ENCODE measurements at regions not wholly inside any gene's neighbourhood (a gene's known extent, or its start where the extent isn't known, plus 50 kb on each side); places are given as distances from the start of the nearest gene placed in this dataset.

DNA sequence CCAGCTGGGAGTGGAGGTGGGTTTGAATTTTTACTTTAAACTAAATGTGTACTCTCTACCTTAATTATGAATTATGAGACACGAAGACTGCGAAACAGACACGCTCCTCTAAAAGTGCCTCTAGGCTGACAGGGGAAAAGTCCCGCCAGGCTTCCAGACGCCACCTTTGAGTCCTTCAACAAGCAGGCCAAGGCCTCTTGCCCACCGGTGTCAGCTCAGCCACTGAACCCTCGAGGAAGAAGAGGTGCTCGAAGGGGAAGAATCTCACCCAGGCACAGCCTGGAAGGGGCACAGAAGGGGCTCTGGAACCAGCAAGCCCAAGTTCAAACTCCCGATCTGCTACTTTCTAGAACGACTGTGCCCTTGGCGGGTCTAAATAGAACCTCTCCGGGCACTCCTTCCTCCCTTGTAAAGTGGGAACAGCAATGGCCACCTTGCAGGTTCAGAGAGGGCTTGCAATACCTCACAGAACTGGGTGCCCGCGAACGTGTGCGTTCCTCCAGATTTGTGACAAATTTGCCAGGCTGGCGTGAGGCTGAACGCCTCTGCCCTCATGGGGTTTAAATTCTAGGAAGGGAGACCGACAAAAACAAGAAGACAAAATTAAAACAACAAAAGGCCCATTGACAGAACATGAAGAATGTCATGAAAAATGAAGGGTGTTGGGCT is 158.5 kb upstream of the GRK3 start:
- ChIA-PET CTCF (no interaction called here), RAD21 (ENCODE audit: low non-redundant PET in 1 of 2, low total read pairs in 2 of 2, uncharacterized antibody in 2 of 2, unreplicated experiment in 2 of 2) (interaction anchor here in 1 of 2 experiments (0.6 kb wide), 1 partner anchor 39 kb away, joined by 3 read pairs; no protein-coding TSS in a partner anchor), POLR2A (no interaction called here)
- Histone ChIP-seq H3K27me3 (ENCODE audit: insufficient read depth, low read length) (no peaks in the 10 kb centered on the region), H3K4me3 (replicated peaks in 1 of 2; ENCODE audit: low read depth in 1 of 2, low read length in 2 of 2) (peak overlapping the region; percentile 51 to 73), H3K9me3 (ENCODE audit: control insufficient read depth in 1 of 2, insufficient read depth in 1 of 2, low read depth in 1 of 2, low read length in 2 of 2) (no peaks in the 10 kb centered on the region), H4K20me1 (ENCODE audit: insufficient read depth) (peaks cover 3% of the 10 kb centered on the region; the same call in 1 of the 2 replicates), H3K4me2 (ENCODE audit: low read length) (peak overlapping the region; percentile 96), H3K36me3 (ENCODE audit: control insufficient read depth in 1 of 2, insufficient read depth in 2 of 2, low read length in 2 of 2) (no peaks in the 10 kb centered on the region), H3K4me1 (ENCODE audit: control insufficient read depth in 1 of 2, insufficient read depth in 2 of 2, low read length in 2 of 2) (peaks cover 35 to 41% of the 10 kb centered on the region in 2 experiments), H3K79me2 (ENCODE audit: insufficient read depth, low read length) (peaks cover 33% of the 10 kb centered on the region), H3K27ac (ENCODE audit: low read depth, low read length) (peak overlapping the region; percentile 73; the same call in 1 of the 2 replicates), H3K9me2 (ENCODE audit: insufficient read depth) (no peaks in the 10 kb centered on the region), H2AFZ (ENCODE audit: low read depth, low read length, poor library complexity, severe bottlenecking) (no peak overlapping the region), H3K9ac (ENCODE audit: low read length) (peak overlapping the region; percentile 58)
- TF ChIP-seq, protein P1, sequence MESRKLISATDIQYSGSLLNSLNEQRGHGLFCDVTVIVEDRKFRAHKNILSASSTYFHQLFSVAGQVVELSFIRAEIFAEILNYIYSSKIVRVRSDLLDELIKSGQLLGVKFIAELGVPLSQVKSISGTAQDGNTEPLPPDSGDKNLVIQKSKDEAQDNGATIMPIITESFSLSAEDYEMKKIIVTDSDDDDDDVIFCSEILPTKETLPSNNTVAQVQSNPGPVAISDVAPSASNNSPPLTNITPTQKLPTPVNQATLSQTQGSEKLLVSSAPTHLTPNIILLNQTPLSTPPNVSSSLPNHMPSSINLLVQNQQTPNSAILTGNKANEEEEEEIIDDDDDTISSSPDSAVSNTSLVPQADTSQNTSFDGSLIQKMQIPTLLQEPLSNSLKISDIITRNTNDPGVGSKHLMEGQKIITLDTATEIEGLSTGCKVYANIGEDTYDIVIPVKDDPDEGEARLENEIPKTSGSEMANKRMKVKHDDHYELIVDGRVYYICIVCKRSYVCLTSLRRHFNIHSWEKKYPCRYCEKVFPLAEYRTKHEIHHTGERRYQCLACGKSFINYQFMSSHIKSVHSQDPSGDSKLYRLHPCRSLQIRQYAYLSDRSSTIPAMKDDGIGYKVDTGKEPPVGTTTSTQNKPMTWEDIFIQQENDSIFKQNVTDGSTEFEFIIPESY (IDR thresholded peaks at IDR 0.05; ENCODE audit: extremely low read depth, insufficient replicate concordance, low read length) = no peak
- TF ChIP-seq ZNF274 (IDR thresholded peaks at IDR 0.05; ENCODE audit: low read depth, low read length) (no peak), POLR2A (IDR thresholded peaks at IDR 0.05; ENCODE audit: borderline replicate concordance, extremely low read depth, insufficient read depth, insufficient read length) (no peak)
- BruUV-seq (replicated peaks) = TSS peak; percentile 88
- DNase-seq (ENCODE audit: low read depth, low spot score) (no peak), ATAC-seq (no peak)
- intact Hi-C loops (cut with micrococcal nuclease) = no loop called here

DNA sequence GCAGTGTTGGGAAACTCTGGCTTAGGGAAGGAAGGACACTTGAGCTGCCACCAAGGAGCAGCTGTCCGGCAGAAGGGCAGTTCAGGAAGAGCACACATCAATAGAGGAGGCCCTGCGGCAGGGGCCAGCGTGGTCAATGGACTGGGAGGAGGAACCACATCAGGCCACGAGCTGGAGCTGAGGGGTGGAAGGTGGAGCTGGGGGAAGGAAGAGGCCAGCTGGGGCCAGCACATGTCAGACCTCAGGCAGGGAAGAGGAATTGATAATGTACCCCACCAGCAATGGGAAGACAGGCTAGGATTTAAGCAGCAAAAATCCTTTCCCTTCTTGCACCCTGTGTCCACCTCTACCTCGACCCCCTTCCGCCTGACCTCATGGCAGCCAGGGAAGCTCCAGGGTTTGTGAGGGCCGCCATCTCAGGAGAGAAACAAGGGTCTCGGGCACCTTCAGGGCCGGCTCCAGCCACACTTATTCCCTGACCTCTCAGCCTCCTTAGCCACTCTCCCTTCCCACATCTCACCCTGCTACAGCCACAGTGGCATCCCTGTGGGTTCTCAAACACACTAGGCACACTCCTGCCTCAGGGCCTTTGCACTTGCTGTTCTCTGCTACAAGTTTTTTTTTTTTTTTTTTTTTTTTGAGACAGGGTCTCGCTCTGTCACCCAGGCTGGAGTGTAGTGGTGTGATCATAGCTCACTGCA is 157.8 kb upstream of the GRK3 start:
- intact Hi-C loops (cut with micrococcal nuclease) = no loop called here
- H3K27ac ChIP-seq (ENCODE audit: low read depth, low read length) = no peak overlapping the region
- ATAC-seq (no peak), DNase-seq (ENCODE audit: low read depth, low spot score) (no peak)
- ChIA-PET POLR2A (no interaction called here), RAD21 (ENCODE audit: low non-redundant PET in 1 of 2, low total read pairs in 2 of 2, uncharacterized antibody in 2 of 2, unreplicated experiment in 2 of 2) (no interaction called here), CTCF (no interaction called here)
- H3K9me2 ChIP-seq (ENCODE audit: insufficient read depth) = no peaks in the 10 kb centered on the region
- H3K36me3 ChIP-seq (ENCODE audit: control insufficient read depth in 1 of 2, insufficient read depth in 2 of 2, low read length in 2 of 2) = no peaks in the 10 kb centered on the region
- no TSS peak for BruUV-seq (replicated peaks)
- H3K27me3 ChIP-seq (ENCODE audit: insufficient read depth, low read length) = no peaks in the 10 kb centered on the region
- no peaks in the 10 kb centered on the region for H4K20me1 ChIP-seq (ENCODE audit: insufficient read depth)
- no peak overlapping the region for H2AFZ ChIP-seq (ENCODE audit: low read depth, low read length, poor library complexity, severe bottlenecking)
- H3K4me2 ChIP-seq (ENCODE audit: low read length) = no peak overlapping the region
- peaks cover 28% of the 10 kb centered on the region for H3K79me2 ChIP-seq (ENCODE audit: insufficient read depth, low read length)
- no peak overlapping the region for H3K4me3 ChIP-seq (replicated peaks in 1 of 2; ENCODE audit: low read depth in 1 of 2, low read length in 2 of 2)
- H3K9me3 ChIP-seq (ENCODE audit: control insufficient read depth in 1 of 2, insufficient read depth in 1 of 2, low read depth in 1 of 2, low read length in 2 of 2) = no peaks in the 10 kb centered on the region
- H3K9ac ChIP-seq (ENCODE audit: low read length) = no peak overlapping the region
- peaks cover 28 to 35% of the 10 kb centered on the region in 2 experiments for H3K4me1 ChIP-seq (ENCODE audit: control insufficient read depth in 1 of 2, insufficient read depth in 2 of 2, low read length in 2 of 2)
- TF ChIP-seq, protein P2, sequence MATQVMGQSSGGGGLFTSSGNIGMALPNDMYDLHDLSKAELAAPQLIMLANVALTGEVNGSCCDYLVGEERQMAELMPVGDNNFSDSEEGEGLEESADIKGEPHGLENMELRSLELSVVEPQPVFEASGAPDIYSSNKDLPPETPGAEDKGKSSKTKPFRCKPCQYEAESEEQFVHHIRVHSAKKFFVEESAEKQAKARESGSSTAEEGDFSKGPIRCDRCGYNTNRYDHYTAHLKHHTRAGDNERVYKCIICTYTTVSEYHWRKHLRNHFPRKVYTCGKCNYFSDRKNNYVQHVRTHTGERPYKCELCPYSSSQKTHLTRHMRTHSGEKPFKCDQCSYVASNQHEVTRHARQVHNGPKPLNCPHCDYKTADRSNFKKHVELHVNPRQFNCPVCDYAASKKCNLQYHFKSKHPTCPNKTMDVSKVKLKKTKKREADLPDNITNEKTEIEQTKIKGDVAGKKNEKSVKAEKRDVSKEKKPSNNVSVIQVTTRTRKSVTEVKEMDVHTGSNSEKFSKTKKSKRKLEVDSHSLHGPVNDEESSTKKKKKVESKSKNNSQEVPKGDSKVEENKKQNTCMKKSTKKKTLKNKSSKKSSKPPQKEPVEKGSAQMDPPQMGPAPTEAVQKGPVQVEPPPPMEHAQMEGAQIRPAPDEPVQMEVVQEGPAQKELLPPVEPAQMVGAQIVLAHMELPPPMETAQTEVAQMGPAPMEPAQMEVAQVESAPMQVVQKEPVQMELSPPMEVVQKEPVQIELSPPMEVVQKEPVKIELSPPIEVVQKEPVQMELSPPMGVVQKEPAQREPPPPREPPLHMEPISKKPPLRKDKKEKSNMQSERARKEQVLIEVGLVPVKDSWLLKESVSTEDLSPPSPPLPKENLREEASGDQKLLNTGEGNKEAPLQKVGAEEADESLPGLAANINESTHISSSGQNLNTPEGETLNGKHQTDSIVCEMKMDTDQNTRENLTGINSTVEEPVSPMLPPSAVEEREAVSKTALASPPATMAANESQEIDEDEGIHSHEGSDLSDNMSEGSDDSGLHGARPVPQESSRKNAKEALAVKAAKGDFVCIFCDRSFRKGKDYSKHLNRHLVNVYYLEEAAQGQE (IDR thresholded peaks at IDR 0.05; ENCODE audit: low read depth) = no peak
- TF ChIP-seq SIN3A (IDR thresholded peaks at IDR 0.05; ENCODE audit: low read depth) = no peak
- no peak for TF ChIP-seq TCF7L2 (IDR thresholded peaks at IDR 0.05; ENCODE audit: borderline replicate concordance, extremely low read depth, insufficient read depth, insufficient read length)
- no peak for TF ChIP-seq CBX3 (IDR thresholded peaks at IDR 0.05; ENCODE audit: low read depth)
- no peak for TF ChIP-seq EZH2phosphoT487 (IDR thresholded peaks at IDR 0.05; ENCODE audit: borderline replicate concordance)
- no peak for TF ChIP-seq ZFX (IDR thresholded peaks at IDR 0.05)
- TF ChIP-seq EZH2 (IDR thresholded peaks at IDR 0.05) = no peak
- no peak for TF ChIP-seq JUND (IDR thresholded peaks at IDR 0.05)
- no peak for TF ChIP-seq CEBPB (IDR thresholded peaks at IDR 0.05; ENCODE audit: low read depth)
- TF ChIP-seq SP1 (IDR thresholded peaks at IDR 0.05; ENCODE audit: low read depth) = no peak
- TF ChIP-seq ELF1 (IDR thresholded peaks at IDR 0.05; ENCODE audit: borderline replicate concordance, low read depth) = no peak
- TF ChIP-seq ZNF274 (IDR thresholded peaks at IDR 0.05; ENCODE audit: low read depth, low read length) = no peak
